GM21723 (cell line): ENCODE measurements at regions not wholly inside any gene's neighbourhood (a gene's known extent, or its start where the extent isn't known, plus 50 kb on each side); places are given as distances from the start of the nearest gene placed in this dataset.

Source experiments
- ATAC-seq: cut with Tn5 transposase; IDR thresholded peaks from one replicate; pipeline ENCODE4 v1.9.1; 2021; ENCODE audit warnings: mild to moderate bottlenecking, moderate library complexity; ENCODE audit not compliant: unreplicated experiment

- no peak for ATAC-seq
Observed at GRCh38 chr12:44961887-44962286, 85.8 kb upstream of the NELL2 start.

GRCh38 chr12:44960856-44961255, 84.7 kb upstream of the NELL2 start:
- ATAC-seq: no peak

- no peak for ATAC-seq
Observed at GRCh38 chr12:44960423-44960822, 84.3 kb upstream of the NELL2 start.

- no peak for ATAC-seq
Observed at GRCh38 chr12:44947163-44947562, 71.0 kb upstream of the NELL2 start.

GRCh38 chr12:44942714-44943113, 66.6 kb upstream of the NELL2 start:
- ATAC-seq: no peak

GRCh38 chr12:44930972-44931600, 55.0 kb upstream of the NELL2 start:
- ATAC-seq: peak; percentile 80

GRCh38 chr12:44929236-44929885, 53.2 kb upstream of the NELL2 start:
- ATAC-seq: no peak
